ENCODE measurements at regions not wholly inside any gene's neighbourhood (a gene's known extent, or its start where the extent isn't known, plus 50 kb on each side); places are given as distances from the start of the nearest gene placed in this dataset.
"Not testable (repeated sequence)": the region's sequence is repeated elsewhere in the genome, so short reads cannot be mapped to it uniquely, and the experiment has no call there.

DNA sequence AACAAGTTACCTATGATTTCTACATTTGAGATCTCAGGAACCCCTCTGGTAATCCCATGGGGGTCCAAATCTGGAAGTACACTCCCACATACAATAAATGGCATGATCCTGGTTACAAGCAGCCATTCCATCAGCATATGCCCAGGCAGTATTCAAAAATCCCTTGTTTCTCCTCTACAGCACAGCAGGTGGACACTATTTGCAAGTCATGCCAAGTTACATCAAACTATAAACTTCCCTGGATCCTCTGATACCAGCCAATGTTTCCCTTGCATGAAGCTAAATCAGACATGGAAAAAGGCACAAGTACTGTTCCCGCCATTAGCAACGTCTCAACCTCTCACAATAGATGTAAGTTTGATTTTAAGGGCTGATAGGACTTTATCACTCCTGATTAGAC lies 134.5 kb upstream of the PRSS16 start:
- DNase-seq, result no peak

DNA sequence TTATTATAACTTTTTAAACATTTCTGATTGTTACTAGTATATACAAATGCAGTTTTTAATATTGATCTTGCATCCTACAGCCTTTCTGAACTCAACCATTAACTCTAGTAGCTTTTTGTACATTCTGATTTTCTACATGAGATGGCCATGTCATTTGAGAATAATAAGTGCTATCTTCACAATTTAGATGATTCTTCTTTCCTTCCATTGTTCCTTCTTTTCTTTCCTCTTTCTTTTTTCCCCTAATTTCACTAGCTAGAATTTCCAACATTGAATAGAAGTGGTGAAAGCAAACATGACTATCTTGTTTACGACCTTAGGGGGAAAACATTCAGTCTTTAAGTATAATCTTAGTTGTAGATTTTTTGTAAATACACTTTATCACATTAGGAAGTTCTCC lies 128.2 kb upstream of the PRSS16 start:
- DNase-seq, result no peak

DNA sequence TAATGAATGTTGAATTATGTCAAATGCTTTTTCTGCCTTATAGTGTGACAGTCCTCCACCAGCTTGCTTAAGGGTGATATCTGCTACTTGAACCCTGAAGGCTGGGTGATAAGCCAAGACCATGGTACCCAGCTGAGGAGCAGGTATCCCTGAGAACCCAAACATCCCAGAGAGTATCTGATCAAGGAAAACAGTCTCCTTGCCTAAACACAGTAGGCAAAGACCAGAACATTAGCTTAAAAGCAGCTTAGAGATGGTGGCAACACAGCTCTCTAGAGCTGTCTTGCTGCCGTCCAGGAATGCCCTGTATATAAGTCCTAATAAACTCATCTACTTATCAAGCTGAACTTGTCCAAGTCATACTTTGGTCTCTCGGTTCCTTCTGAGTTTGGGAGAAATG lies 127.7 kb upstream of the PRSS16 start:
- DNase-seq, result no peak

DNA sequence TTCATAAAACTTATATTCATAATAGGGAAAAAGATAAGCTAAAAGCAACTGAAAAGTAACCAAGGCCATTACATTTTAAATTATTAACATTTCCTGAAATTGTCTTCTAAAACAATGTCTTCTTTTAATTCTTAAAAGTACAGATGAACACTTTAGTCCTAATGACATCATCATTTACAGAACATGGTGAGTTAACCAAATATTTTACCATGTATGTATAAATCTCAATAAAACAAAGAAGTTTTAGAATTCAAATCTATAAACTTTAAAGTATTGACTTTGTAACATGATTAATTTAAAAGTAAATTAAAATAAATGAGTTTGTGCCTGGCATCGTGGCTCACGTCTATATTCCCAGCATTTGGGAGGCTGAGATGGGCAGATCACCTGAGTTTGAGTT lies 125.9 kb upstream of the PRSS16 start:
- DNase-seq, result no peak

DNA sequence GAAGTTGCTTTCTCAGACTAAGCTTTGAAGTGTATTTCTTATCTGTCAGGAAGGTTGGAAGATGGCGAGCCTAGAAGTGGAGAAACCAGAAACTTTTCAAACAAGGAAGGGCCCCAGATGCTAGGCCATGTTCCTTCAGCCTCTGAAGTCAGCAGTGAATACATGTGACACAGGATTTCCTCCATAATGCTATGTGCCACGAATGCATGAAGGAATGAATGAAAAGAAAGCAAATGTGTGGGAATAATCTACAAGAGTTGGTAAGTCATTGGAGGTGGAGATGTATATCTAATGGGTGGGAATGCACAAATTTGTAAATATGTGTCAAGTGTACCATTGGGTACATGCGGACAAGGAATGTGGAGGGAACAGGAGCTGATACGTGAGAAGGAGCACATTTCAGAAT lies 123.2 kb upstream of the PRSS16 start:
- DNase-seq, result no peak

GRCh38 chr6:27126046-27126814 lies 121.3 kb upstream of the PRSS16 start:
- no peak for DNase-seq

- DNase-seq, result peak; percentile 75
These were observed 120.5 kb upstream of the PRSS16 start for GRCh38 chr6:27126815-27127537.

DNA sequence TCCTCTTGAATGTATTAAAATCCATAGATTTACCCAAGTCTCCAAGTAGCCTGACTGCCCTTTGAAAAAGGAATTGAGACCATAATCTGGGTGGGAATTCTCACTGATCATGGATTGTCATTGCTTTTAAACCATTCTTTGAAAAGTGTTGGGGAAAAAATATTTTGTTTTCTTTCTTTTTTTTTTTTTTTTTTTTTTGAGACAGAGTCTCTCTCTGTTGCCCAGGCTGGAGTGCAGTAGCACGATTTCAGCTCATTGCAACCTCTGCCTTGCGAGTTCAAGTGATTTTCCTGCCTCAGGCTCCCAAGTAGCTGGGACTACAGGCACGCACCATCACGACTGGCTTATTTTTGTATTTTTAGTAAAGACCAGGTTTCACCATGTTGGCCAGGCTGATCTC lies 119.6 kb upstream of the PRSS16 start:
- DNase-seq, result not testable (repeated sequence)

DNA sequence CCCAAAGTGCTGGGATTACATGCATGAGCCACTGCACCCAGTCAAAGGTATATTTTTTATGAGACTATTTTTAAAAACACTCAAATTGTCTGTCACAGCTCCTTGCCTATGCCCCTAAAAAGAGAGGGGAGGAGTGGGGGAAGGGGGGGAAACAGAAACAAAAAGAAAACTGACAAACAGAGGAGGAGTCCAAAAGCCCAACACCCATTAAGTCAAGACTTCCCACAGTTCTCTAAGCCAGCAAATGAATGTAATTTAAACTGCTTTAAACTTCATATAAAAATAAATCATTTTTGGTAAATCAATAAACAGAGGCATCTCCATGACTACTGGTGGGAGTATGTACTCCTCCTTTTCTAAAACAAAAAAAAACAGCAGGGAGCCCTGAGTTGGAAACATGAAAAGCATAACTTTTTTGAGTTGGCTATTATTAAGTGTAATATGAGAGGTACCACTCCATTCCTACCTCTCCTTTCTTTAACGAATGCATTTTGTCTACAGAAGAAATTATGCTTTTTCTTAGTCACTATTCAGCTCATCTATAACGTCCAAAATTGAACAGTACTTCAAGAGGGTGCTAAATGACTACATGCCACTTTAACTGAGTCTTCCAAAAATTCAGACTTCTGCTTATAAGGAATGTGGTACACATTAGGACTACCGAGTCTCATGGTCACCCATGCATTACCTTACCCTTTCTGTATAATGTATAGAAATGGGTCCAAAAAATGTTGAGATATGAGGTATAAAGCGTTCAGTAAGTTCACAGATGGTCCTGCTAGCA lies 119.0 kb upstream of the PRSS16 start:
- no peak for DNase-seq

DNA sequence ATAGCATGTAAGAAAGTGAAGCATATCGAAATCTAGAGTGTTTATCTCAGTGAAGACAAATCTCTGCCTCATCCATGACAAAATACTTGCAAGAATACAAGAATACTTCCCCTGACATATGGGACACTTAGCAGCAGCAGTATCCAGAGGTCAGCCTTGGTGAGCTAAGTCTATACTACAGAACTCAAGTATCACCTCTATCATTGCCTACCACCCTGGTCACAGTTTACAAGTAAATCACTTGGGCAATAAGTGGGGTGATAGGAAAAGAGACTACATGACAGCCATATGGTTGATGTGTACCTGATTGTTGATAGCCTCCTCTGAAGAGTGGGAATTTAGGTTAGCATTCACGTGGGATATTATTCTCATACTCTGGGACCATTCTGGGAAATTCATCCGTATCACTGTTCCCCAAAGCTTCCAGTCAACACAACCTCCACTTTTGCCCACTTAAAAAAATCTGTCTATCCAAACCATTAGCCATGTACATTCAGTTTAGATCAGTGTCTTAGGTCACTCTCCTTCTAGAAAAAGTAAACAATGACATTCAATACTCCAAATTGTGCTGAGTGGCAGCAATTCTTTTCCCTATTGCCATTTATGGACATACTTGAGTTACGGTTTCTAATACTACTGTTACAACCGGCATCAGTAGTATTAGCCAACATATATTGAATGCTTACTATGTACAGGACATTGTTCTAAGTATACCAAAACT lies 118.2 kb upstream of the PRSS16 start:
- no peak for DNase-seq

DNA sequence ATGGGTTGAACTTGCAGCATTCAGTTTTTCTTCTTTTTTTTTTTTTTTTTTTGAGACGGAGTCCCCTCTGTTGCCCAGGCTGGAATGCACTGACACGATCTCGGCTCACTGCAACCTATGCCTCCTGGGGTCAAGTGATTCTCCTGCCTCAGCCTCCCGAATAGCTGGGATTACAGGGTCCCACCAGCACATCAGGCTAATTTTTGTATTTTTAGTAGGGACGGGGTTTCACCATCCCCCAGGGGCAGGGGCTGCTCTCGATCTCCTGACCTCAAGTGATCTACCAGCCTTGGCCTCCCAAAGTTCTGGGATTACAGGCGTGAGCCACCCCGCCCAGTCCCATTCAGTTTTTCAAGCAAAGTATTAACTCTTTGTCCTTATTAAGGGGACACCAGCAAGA lies 117.6 kb upstream of the PRSS16 start:
- no peak for DNase-seq

DNA sequence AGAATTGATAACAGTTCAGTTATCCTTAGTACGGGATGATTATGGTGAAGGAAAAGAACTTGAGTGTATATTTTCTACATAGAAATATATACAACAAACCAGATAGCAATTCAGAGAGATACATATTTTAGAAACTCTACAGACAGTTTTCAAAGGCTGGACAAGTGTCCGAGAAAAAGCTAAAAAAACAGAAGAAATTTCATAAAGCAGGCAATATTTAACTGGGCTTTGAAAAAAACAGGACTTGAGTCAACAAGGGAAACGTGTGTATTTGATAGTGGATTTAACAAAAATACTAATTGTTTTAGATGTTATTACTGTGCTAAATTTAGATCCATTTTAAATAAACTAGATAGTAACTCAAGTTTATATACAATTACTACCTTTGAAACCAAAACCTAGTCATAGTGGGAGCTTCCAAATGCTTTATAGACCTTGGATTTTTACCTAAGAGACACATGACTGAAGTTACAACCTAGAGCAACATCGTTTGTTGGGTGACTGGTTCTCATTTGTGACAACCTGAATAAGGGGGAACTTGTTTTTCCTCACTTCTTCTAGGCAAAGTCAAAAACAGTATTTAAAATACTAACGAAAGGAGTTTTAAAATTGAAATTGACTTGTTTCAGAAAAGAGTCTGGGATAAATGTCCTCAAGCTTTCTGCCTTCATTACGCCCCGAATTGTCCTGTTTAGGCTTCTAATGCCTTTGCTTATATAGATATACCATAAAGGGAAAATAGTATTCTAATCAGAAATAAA lies 116.7 kb upstream of the PRSS16 start:
- no peak for DNase-seq

DNA sequence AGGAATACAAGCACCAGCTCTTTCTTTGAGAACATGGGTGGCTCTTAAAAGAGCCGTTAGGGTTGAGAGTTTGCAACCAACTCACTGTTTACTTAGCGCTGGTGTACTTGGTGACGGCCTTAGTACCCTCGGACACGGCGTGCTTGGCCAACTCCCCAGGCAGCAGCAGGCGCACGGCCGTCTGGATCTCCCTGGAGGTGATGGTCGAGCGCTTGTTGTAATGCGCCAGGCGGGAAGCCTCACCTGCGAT lies 115.3 kb upstream of the PRSS16 start:
- not testable (repeated sequence) for DNase-seq

DNA sequence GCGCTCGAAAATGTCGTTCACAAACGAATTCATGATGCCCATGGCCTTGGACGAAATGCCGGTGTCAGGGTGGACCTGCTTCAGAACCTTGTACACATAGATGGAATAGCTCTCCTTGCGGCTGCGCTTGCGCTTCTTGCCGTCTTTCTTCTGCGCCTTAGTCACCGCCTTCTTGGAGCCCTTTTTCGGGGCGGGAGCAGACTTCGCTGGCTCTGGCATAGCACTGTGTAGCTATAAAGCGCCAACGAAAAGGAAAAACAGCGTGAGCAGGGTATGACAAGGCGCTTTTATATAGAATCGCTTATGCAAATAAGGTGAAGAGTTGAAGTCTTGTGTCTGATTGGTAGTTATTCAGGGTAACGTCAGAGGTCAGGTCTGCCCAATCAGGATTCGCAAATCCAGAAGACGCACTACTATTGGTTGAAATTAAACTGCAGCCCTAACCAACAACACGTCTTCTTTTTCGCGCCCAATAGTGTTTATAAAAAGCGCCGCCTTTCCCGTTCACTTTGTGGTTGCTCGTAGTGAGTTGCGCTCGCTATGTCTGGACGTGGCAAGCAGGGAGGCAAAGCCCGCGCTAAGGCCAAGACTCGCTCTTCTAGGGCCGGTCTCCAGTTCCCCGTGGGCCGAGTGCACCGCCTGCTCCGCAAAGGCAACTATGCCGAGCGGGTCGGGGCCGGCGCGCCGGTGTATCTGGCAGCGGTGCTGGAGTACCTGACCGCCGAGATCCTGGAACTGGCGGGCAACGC lies 114.8 kb upstream of the PRSS16 start:
- DNase-seq, result peak; percentile 92

- no peak for DNase-seq
These were observed 113.9 kb upstream of the PRSS16 start for GRCh38 chr6:27133281-27134227.

- DNase-seq, result no peak
These were observed 112.3 kb upstream of the PRSS16 start for GRCh38 chr6:27135087-27135657.

DNA sequence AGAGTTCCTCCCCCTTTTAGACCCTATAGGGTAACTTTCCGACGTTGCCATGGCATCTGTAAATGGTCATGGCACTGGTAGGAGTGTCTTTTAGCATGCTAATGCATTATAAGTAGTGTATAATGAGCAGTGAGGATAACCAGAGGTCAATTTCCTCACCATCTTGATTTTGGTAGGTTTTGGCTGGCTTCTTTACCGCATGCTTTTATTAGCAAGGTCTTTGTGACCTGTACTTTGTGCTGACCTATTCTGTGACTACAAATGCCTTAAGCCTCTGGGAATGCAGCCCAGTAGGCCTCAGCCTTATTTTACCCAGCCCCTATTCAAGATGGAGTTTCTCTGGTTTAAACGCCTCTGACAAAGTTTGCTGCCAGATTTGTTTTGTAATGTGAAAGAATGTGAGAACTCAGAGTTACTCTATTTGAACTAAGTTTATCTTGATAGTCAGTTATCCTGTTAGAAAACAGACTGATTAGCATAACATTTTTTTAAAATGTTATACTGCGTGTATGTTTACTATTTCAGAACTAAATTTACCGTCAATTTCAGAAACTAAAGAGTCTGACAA lies 111.3 kb upstream of the PRSS16 start:
- DNase-seq, result no peak

DNA sequence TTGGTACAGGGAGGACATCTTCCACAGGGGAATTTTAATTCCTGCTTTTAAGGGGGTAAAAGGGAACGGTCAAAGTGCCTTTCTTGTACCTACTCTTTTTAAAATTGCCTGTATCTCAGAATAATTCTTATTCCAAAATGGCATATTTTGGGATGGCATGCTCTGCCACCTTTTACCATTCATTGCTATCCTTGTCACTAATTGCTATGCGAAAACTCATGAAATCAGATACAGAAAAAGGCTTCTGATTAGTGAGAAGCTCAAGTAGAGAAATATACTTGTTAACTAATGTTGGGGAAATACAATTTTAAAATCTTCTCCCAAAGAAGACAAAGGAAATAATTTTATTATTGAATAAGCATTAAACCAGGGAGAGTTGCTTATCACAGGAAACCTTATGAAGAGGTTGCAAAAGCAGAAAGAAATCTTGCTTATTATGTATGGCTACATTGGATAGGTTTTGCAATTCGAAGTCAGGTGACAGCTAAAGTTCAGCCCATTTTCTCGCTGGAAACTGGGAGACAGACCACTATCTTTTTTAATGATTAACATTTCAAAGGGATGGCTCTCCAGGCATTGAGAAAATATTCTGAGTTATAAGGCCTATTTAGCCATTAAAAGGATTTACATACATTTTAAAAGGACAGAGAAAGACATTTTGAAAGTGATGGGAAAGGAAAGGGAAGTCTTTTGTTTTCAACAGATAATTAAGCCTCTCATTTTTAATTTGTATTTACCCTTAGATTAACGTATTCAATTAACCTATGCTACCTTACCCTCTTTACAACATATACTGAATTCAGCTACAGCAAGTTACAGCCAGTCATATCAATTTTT lies 110.3 kb upstream of the PRSS16 start:
- no peak for DNase-seq

GRCh38 chr6:27138406-27138805 lies 109.1 kb upstream of the PRSS16 start:
- no peak for DNase-seq
